GM18505 (cell line): ENCODE measurements at regions not wholly inside any gene's neighbourhood (a gene's known extent, or its start where the extent isn't known, plus 50 kb on each side); places are given as distances from the start of the nearest gene placed in this dataset.
A peak's percentile ranks its signal among the peaks of the same experiment; 100 is the strongest.
"Not testable (repeated sequence)": the region's sequence is repeated elsewhere in the genome, so short reads cannot be mapped to it uniquely, and the experiment has no call there.

Experiments
- ATAC-seq: cut with Tn5 transposase; IDR thresholded peaks from one replicate; pipeline ENCODE4 v1.9.1; 2021; ENCODE audit not compliant: unreplicated experiment
- POLR2A ChIP-seq: IDR thresholded peaks from 4 replicates; pipeline ENCODE4 v1.6.1; 2011; ENCODE audit warnings: borderline replicate concordance; ENCODE audit not compliant: insufficient read depth, insufficient read length; ENCODE audit errors: extremely low read depth

DNA sequence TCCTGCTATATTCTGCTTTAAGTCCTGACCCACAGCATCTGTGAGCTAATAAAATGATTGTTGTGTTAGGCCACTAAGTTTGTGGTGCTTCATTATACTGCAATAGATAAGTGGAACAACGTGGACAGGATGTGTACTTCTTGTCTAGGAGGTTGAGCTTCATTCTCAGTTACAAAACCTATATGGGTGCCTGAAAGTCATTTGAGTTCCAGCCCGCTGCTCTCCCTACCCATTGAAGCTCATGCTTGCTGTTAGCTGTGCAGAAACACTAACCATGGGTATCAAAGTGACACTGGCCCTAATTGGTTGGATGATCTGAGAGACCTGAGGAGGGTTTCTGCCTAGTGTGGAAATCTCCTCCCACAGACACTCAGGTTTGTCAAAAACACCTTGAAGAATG is 357.2 kb downstream of the PDCD6IP start:
- ATAC-seq: peak; percentile 88
- no peak for TF ChIP-seq POLR2A

DNA sequence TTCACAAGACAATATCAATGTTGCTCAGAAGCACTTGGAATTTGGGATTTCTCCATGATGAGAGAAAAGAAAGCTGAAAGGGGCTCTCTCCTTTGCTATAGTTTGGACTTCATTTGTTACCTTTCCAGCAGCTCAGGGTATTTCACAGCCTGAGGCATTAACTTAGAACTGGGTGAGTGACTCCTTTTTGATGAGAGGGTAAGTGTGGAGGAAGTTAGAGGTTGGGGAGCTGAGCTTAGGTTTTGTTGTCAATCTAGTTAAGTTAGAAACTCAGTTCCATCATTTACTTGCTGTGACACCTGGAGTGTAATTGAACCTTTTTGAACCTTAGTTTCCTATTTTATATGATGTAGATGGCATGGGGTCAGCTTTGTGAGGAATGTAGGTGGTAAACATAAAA is 359.1 kb downstream of the PDCD6IP start:
- no peak for TF ChIP-seq POLR2A
- ATAC-seq: no peak

DNA sequence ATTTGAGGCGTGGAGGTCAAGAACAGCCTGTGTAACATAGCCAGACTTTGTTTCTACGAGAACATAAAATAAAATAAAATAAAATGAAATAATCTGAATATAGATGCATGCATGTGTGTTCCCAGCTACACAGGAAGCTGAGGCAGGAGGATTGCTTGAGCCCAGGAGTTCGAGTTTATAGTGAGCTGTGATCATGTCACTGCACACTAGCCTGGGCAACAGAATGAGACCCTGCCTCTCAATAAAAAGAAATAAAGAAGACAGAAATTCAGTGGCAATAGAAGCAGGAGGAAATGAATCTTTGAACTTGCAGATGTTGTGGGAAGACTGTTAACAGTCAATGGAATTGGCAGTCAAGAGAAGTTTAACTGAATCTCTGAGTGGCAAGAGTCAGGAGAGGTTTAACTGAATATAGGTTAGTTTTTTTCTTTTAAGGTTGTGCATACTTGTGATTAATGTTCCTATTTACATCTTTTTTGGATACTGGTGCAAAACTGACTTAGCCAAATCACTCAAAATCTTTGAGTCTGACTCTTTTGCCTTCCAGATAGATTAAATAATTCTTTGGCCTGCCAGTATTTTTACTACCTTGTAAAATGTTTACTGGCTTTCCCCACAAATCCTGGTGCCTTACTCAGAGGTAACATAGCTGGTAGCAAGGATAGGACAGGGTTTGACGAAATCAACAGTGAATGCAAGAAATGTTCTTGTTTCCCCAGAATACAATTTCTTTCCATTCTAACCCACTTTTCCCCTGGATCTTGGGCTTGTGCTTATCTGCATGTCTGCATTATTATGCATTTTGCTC is 361.4 kb downstream of the PDCD6IP start:
- no peak for TF ChIP-seq POLR2A
- ATAC-seq: no peak

DNA sequence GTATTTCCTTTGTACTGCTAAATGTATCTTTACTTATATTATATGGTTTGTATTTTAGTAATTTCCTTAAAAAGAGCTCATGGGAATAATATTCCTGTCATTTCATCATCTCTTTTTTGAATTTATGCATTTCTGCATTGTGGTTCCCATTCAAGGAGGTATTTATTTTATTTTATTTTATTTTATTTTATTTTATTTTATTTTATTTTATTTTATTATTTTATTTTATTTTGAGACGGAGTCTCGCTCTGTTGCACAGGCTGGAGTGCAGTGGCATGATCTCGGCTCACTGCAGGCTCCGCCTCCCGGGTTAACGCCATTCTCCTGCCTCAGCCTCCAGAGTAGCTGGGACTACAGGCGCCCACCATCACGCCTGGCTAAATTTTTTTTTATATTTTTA is 371.2 kb downstream of the PDCD6IP start:
- not testable (repeated sequence) for ATAC-seq

DNA sequence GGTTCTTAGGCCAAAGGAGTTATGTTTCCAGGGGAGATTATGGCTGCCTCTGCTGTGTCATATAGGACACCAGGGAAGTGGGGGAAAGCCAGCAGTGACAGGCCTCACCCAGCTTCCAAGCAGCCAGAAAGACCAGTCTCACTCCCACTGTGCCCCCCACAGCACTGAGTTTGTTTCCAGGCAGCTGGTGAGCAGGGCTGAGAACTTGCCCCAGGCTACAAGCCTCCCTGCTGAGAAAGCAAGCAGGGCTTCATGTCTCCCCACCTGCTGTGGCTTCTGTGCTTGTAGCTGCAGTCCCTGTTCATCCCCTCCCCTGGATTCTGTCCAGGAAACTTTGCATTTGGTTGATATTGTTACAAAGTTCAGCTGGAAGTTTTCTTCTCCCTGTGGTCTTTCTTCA is 376.3 kb downstream of the PDCD6IP start:
- no peak for ATAC-seq
- TF ChIP-seq POLR2A: no peak

DNA sequence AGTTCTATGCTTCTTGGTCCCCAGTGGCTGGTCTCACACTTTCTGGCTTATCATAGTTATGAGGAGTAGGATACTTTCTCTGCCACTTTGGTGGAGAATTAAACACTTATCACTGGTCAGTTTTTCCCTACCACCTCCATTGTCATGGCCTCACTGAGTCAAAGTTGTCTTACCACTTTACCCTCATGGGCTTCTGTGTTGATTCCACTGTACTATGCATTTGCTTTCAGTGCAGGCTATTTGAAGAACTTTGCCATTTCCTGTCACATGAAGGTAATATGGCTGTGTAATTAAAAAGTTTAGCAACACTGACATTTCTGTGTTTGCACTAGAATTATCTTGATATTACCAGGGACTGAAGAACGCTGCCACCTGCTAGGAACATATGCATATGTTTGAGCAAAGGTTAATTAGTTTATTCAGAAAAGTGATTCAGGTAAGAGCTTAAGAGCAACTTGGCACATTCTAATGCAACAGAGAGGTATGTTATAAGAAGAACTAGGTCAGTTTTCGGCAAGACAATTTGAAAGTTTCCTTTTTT is 377.3 kb downstream of the PDCD6IP start:
- no peak for ATAC-seq
- TF ChIP-seq POLR2A: no peak

DNA sequence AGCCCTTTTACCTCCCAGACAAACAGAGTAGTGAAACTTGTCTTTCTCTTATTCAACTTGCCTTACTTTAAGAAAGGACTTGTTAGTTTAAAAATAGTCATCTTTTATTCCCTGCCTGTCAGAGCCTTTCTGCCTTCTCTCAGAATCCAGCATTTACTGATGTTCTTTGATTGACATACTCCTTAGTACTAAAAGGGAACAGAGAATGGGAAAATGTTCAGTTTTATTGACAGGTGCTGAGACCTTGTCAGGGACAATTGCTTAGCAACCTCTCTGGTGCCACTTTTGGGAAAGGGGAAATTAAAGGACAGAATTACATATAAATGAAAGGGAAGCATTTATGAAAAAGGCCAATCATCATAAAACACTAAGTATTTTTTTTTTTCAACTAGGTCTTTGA is 378.3 kb downstream of the PDCD6IP start:
- no peak for ATAC-seq
- TF ChIP-seq POLR2A: no peak

DNA sequence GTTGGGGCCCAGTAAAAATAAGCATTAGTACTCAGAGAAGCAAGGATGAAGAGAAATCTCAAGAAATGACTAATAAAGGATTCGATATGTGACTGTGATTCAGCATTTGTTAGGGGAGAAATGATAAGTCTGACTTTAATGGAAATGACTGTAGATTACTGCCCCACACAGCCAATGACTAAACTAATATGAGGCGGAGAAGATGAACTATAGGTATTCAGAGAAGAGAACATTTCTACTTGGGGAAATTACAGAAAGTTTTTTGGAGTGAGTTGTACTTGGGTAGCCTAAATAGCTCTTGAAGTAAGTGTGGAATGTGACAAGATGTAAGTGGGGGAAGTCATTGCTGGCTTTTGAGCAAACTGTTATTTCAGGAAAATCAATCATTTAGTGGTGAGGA is 380.0 kb downstream of the PDCD6IP start:
- ATAC-seq: no peak
- TF ChIP-seq POLR2A: no peak

DNA sequence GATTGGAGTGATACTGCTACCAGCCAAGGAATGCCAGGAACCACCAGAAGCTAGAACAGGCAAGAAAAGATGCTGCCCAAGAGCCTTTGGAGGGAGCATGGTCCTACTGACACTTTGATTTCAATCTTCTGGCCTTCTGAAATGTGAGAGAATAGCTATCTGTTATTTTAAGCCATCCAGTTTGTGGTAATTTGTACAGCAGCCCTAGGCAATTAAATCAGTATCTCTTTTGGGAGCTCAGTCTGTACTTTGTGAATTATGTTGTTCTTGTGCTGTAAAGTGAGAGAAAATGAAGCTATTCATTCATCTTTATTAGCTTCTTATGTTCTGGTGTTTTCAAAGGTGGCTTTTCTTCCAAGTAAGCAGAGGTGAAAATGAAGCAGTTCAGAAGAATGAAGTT is 381.3 kb downstream of the PDCD6IP start:
- no peak for TF ChIP-seq POLR2A
- ATAC-seq: no peak

DNA sequence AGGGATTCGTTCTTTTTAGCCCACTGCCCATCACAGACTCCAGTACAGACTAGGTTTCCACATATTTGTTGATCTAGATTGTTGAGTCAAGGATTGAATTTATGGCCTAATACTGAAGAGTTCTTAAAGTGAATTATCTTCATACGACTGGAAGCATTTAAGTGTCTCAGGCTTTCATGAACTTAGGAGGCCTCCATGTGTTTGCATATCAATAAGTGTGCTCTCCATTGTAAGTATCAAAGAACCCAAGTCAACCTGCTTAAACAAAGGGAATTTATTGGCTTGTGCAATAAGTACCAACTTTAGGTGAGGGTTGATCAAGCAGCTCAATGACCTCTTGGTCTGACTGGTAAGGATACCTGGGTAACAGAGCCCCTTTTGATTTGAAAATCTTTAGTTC is 382.1 kb downstream of the PDCD6IP start:
- TF ChIP-seq POLR2A: no peak
- no peak for ATAC-seq

DNA sequence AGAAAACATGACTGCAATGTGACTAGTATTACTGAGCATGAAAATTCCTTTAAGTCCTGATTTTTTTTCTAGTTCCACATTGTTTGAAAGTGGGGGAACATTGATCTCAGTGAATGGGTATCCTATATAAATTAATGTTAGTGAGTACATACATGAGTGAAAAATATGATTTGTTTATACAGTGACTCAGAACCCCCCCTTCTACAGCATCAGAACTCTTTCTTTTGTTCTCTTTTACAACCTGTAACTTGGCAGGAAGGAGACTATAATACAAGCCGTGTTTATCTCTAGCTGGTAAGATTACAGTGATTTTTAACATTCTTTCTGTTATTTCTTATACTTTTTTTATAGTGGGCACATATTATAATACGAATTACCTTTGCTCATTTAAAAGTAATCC is 384.7 kb downstream of the PDCD6IP start:
- TF ChIP-seq POLR2A: no peak
- no peak for ATAC-seq

DNA sequence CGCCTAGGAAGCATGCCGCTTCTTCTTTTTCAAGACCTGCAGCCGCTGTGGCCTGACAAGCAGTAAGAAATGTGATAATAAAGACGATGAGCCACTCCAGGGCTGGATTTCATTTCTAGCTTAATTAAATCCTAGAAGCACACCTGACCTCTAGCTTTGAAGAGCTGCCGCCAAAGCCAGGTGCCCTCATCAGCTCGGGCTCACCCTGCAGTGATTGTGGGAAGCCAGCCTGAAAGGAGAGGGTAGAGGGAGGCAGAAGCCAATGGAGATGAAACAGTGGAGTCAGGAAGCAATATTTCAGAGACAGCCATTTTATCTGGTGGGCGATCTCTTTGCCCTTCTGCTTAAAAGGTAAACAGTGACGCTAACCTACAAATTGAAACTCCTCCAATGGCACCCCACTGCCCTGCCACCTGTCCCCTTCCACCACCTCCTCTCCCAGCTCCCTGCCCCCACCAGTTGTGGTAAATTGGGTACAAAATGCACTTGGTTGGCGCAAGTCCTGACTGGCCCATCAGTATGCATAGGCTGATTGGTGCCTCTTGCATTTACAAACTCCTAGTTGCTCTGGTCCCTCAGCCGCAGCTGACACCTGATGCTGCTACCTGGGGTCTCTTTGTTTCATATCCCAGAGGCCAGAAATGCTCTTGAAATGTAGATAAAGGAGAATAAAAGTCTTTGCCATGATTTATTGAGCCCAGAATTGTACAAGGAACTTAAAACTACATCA is 385.3 kb downstream of the PDCD6IP start:
- no peak for TF ChIP-seq POLR2A
- ATAC-seq: no peak

DNA sequence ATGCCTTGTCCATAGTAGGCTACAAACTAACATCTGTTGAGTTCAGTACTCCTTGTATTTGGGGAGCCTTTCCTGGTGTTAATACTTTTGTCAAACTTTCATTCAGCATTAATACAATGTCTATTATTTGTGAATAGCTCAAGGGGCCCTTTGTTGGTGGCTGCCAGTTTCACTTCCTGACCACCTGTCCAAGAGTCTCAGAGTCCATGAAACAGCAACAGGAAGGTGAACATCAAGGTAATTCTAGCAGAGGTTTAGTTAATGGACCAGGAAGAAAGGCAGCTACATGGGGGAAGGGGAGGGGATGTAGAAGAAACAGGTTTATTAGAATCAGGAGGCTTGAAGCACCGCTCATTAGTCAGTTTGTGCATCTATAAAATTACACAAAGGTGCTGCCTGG is 386.9 kb downstream of the PDCD6IP start:
- ATAC-seq: peak; percentile 63
- TF ChIP-seq POLR2A: no peak

DNA sequence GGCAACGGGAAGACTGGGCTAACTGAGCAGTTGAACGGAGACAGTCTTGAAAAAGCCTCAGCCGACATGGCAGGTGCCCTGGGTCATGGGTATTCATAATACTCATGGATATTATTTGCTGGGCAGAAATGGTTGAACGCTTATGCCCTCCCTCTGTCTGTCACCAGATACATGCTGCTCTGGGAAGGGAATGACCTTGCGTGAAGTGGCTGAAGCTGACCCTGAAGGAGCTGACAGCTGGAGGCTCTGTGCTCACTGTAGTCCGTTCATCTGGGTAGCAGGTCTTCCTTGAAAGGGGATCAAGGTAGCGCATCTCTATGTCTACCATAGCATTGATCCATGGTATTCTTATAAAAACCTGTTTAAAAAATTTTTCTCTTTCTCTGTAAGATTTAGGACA is 390.7 kb downstream of the PDCD6IP start:
- no peak for TF ChIP-seq POLR2A
- no peak for ATAC-seq
